ENCODE measurements at regions not wholly inside any gene's neighbourhood (a gene's known extent, or its start where the extent isn't known, plus 50 kb on each side); places are given as distances from the start of the nearest gene placed in this dataset.
"Not testable (repeated sequence)": the region's sequence is repeated elsewhere in the genome, so short reads cannot be mapped to it uniquely, and the experiment has no call there.

DNA sequence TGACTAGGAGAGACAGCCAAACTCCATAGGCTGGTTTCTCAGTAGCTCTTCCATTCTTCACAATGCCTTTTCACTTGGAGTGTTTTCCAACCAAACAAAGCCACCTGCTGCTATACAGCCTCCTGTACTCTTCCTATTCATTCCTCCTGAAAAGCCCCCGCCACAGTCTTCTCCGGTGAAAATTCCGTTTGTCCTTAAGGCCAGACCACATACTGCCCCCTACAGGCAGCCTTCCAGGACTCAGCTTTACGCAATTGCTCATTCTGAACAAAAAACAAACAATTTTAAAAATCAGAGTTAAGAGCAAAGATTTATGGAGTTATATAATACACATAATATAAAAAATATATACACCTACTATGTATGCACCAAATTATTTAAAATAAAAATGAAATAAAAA is 611.5 kb downstream of the COL12A1 start:
- not testable (repeated sequence) for TF ChIP-seq POLR2A (IDR thresholded peaks at IDR 0.05; ENCODE audit: low read length); GATA1 (IDR thresholded peaks at IDR 0.05; ENCODE audit: low read depth, low read length)

All from erythroblast (primary cell).